ENCODE measurements at regions not wholly inside any gene's neighbourhood (a gene's known extent, or its start where the extent isn't known, plus 50 kb on each side); places are given as distances from the start of the nearest gene placed in this dataset.

GRCh38 chr14:52154992-52155650 lies 86.3 kb upstream of the NID2 start:
- TF ChIP-seq, protein P1, sequence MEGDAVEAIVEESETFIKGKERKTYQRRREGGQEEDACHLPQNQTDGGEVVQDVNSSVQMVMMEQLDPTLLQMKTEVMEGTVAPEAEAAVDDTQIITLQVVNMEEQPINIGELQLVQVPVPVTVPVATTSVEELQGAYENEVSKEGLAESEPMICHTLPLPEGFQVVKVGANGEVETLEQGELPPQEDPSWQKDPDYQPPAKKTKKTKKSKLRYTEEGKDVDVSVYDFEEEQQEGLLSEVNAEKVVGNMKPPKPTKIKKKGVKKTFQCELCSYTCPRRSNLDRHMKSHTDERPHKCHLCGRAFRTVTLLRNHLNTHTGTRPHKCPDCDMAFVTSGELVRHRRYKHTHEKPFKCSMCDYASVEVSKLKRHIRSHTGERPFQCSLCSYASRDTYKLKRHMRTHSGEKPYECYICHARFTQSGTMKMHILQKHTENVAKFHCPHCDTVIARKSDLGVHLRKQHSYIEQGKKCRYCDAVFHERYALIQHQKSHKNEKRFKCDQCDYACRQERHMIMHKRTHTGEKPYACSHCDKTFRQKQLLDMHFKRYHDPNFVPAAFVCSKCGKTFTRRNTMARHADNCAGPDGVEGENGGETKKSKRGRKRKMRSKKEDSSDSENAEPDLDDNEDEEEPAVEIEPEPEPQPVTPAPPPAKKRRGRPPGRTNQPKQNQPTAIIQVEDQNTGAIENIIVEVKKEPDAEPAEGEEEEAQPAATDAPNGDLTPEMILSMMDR (IDR thresholded peaks at IDR 0.05 in 2 of 3, conservative IDR thresholded peaks at IDR 0.05 in 1 of 3; ENCODE audit: borderline replicate concordance in 1 of 3, insufficient read depth in 1 of 3, low read depth in 2 of 3, low read length in 2 of 3) = no peak
- TF ChIP-seq EZH2 (IDR thresholded peaks at IDR 0.05) = no peak

All from HCT116 (cell line).